PFSK-1 (cell line): ENCODE measurements at regions not wholly inside any gene's neighbourhood (a gene's known extent, or its start where the extent isn't known, plus 50 kb on each side); places are given as distances from the start of the nearest gene placed in this dataset.

Source experiments
- FOXP2 ChIP-seq: optimal IDR thresholded peaks from 2 replicates; pipeline ENCODE3; 2011; ENCODE audit warnings: borderline replicate concordance, control low read depth, inconsistent platforms; ENCODE audit not compliant: insufficient read depth; ENCODE audit errors: extremely low read length, extremely low read depth
- POLR2AphosphoS5 ChIP-seq: IDR thresholded peaks from 2 replicates; pipeline ENCODE4 v1.6.1; 2012; ENCODE audit warnings: low read depth, mild to moderate bottlenecking, control low read depth, low read length, moderate library complexity
- SIN3A ChIP-seq: IDR thresholded peaks from 2 replicates; pipeline ENCODE4 v1.6.1; 2012; ENCODE audit warnings: mild to moderate bottlenecking, low read length, moderate library complexity, borderline replicate concordance; ENCODE audit not compliant: insufficient read depth
- TAF1 ChIP-seq: IDR thresholded peaks from 2 replicates; pipeline ENCODE4 v1.6.1; 2012; ENCODE audit warnings: low read length, control low read depth, borderline replicate concordance; ENCODE audit not compliant: insufficient read depth
- TF ChIP-seq, protein P1 (sequence below), 2 experiments: IDR thresholded peaks; 2 replicates each; pipeline versions ENCODE4 v1.6.1 to v1.8.0; 2011 to 2012; ENCODE audit warnings: low read depth in 2 of 2, low read length in 2 of 2, control low read depth in 1 of 2, inconsistent platforms in 1 of 2, mild to moderate bottlenecking in 1 of 2, moderate library complexity in 1 of 2; ENCODE audit not compliant: insufficient read depth in 1 of 2

GRCh38 chr20:22878166-22878565 lies 156.9 kb upstream of the SSTR4 start:
- TF ChIP-seq, protein P1, sequence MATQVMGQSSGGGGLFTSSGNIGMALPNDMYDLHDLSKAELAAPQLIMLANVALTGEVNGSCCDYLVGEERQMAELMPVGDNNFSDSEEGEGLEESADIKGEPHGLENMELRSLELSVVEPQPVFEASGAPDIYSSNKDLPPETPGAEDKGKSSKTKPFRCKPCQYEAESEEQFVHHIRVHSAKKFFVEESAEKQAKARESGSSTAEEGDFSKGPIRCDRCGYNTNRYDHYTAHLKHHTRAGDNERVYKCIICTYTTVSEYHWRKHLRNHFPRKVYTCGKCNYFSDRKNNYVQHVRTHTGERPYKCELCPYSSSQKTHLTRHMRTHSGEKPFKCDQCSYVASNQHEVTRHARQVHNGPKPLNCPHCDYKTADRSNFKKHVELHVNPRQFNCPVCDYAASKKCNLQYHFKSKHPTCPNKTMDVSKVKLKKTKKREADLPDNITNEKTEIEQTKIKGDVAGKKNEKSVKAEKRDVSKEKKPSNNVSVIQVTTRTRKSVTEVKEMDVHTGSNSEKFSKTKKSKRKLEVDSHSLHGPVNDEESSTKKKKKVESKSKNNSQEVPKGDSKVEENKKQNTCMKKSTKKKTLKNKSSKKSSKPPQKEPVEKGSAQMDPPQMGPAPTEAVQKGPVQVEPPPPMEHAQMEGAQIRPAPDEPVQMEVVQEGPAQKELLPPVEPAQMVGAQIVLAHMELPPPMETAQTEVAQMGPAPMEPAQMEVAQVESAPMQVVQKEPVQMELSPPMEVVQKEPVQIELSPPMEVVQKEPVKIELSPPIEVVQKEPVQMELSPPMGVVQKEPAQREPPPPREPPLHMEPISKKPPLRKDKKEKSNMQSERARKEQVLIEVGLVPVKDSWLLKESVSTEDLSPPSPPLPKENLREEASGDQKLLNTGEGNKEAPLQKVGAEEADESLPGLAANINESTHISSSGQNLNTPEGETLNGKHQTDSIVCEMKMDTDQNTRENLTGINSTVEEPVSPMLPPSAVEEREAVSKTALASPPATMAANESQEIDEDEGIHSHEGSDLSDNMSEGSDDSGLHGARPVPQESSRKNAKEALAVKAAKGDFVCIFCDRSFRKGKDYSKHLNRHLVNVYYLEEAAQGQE (IDR thresholded peaks at IDR 0.05; ENCODE audit: insufficient read depth in 1 of 2, low read depth in 2 of 2, low read length in 2 of 2): no peak

DNA sequence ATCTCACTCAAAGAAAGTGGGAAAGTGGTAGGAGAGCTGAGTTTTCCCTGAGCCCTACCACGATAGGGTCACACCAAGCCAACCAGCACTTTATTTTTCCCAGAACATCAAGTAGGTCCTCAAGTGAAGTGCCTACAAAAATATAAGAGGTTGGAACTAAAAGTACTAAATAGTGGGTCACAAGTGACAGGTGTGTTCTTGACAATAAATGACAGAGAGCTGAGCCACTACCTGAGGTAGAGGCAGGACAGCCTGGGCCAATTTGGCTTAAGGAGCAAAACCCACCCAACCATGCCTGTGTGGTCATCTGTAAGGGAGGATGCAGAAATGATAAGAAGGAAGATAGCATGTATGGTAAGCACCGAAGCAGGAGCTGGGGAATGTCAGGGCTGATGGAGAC lies 154.8 kb upstream of the SSTR4 start:
- no peak for TF ChIP-seq POLR2AphosphoS5
- no peak for TF ChIP-seq FOXP2
- TF ChIP-seq, protein P1 (IDR thresholded peaks at IDR 0.05; ENCODE audit: insufficient read depth in 1 of 2, low read depth in 2 of 2, low read length in 2 of 2): no peak
- no peak for TF ChIP-seq TAF1
- no peak for TF ChIP-seq SIN3A

- TF ChIP-seq SIN3A (no peak), FOXP2 (no peak), POLR2AphosphoS5 (no peak), TAF1 (no peak)
- TF ChIP-seq, protein P1 (IDR thresholded peaks at IDR 0.05; ENCODE audit: insufficient read depth in 1 of 2, low read depth in 2 of 2, low read length in 2 of 2): no peak
These were observed 147.3 kb upstream of the SSTR4 start for GRCh38 chr20:22887796-22888195.

- TF ChIP-seq FOXP2 (no peak), SIN3A (no peak), TAF1 (no peak), POLR2AphosphoS5 (no peak)
- TF ChIP-seq, protein P1 (IDR thresholded peaks at IDR 0.05; ENCODE audit: insufficient read depth in 1 of 2, low read depth in 2 of 2, low read length in 2 of 2): no peak
These were observed 144.4 kb upstream of the SSTR4 start for GRCh38 chr20:22890594-22891300.

GRCh38 chr20:22901164-22901563 lies 133.9 kb upstream of the SSTR4 start:
- TF ChIP-seq, protein P1 (IDR thresholded peaks at IDR 0.05; ENCODE audit: insufficient read depth in 1 of 2, low read depth in 2 of 2, low read length in 2 of 2): no peak
- TF ChIP-seq POLR2AphosphoS5: no peak
- TF ChIP-seq SIN3A: no peak
- TF ChIP-seq TAF1: no peak
- TF ChIP-seq FOXP2: no peak
